ENCODE measurements at regions not wholly inside any gene's neighbourhood (a gene's known extent, or its start where the extent isn't known, plus 50 kb on each side); places are given as distances from the start of the nearest gene placed in this dataset.

DNA sequence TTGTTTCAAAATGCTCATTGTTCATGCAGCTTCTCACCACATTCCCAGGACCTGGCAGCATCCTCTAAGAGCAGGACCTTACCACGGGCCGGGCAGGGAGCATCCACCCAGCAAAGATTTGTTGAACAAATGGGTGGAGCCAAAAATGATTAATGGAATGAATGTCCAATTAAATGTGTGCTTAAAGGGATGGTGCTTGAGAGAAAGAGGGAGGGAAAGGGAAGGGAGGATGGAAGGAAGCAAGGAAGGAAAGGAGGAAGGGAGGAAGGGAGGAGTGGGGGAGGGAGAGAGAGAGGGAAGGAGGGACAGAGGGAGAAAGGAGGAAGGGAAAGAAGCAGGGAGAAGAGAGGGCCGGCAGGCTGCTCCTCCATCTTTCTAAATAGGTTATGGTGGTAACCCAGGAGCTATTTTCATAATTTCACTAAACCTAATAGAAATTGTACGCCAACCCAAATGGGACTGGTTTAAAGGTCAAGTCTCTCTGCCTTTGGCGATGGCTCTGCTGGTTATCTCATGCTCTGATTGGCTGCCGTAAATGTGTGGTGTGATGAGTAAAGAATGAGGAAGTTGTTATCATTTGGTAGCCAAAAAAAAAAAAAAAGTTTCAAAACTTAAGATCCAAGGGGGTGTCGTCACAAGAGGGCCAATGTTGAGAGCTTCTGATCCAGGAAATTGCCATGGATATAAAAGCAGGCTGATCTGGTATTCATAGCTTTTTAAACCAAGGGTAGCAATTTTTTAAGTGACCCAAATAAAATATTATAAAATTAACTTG is 126.7 kb upstream of the FOXF1 start:
- TF ChIP-seq EZH2 (IDR thresholded peaks at IDR 0.05; ENCODE audit: low read length, unreplicated experiment): no peak
- no peak for TF ChIP-seq EZH2phosphoT487 (IDR thresholded peaks at IDR 0.05; ENCODE audit: borderline replicate concordance, low read length)

All from PC-3 (cell line).